B cell (primary cell): ENCODE measurements at regions not wholly inside any gene's neighbourhood (a gene's known extent, or its start where the extent isn't known, plus 50 kb on each side); places are given as distances from the start of the nearest gene placed in this dataset.

ENCODE experiments used
- EZH2 ChIP-seq: IDR thresholded peaks from 2 replicates; pipeline ENCODE4 v1.6.1; 2012; ENCODE audit warnings: borderline replicate concordance, low read depth, mild to moderate bottlenecking, moderate library complexity, low read length; ENCODE audit not compliant: insufficient read depth, poor library complexity, severe bottlenecking
- TF ChIP-seq, protein P1 (sequence below): fragments of 200-600 bp; IDR thresholded peaks from one replicate; pipeline ENCODE4 v1.8.0; 2022; ENCODE audit warnings: antibody characterized with exemption, mild to moderate bottlenecking

GRCh38 chr6:78623554-78623953 lies 243.8 kb upstream of the IRAK1BP1 start:
- TF ChIP-seq, protein P1, sequence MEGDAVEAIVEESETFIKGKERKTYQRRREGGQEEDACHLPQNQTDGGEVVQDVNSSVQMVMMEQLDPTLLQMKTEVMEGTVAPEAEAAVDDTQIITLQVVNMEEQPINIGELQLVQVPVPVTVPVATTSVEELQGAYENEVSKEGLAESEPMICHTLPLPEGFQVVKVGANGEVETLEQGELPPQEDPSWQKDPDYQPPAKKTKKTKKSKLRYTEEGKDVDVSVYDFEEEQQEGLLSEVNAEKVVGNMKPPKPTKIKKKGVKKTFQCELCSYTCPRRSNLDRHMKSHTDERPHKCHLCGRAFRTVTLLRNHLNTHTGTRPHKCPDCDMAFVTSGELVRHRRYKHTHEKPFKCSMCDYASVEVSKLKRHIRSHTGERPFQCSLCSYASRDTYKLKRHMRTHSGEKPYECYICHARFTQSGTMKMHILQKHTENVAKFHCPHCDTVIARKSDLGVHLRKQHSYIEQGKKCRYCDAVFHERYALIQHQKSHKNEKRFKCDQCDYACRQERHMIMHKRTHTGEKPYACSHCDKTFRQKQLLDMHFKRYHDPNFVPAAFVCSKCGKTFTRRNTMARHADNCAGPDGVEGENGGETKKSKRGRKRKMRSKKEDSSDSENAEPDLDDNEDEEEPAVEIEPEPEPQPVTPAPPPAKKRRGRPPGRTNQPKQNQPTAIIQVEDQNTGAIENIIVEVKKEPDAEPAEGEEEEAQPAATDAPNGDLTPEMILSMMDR, result no peak
- TF ChIP-seq EZH2, result no peak
